Hindlimb muscle (tissue), 1 donor: ENCODE measurements at regions not wholly inside any gene's neighbourhood (a gene's known extent, or its start where the extent isn't known, plus 50 kb on each side); places are given as distances from the start of the nearest gene placed in this dataset.
A peak's percentile ranks its signal among the peaks of the same experiment; 100 is the strongest.

Experiments
- DNase-seq: peaks from one replicate; pipeline ENCODE4 v3.0.0-alpha.2; 2013

DNA sequence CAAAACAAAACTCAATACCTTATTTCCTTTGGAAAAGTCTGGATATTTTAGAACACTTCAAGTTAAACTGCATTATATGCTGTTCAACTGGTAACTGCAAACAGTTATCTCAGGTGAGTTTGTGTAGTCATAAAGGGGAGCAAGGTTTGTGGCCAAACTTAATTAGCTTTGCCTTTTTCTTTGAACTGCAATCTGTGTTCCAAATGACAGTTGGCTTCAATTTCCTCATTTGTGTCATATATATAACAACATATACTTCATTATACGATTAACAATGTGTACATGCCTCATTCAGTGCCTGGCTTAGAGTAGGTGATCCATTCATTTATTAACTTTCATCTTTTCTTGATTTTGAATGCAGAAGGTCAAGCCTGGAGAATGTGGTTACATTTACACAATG lies 55.8 kb downstream of the KCNE4 start:
- DNase-seq, result no peak

DNA sequence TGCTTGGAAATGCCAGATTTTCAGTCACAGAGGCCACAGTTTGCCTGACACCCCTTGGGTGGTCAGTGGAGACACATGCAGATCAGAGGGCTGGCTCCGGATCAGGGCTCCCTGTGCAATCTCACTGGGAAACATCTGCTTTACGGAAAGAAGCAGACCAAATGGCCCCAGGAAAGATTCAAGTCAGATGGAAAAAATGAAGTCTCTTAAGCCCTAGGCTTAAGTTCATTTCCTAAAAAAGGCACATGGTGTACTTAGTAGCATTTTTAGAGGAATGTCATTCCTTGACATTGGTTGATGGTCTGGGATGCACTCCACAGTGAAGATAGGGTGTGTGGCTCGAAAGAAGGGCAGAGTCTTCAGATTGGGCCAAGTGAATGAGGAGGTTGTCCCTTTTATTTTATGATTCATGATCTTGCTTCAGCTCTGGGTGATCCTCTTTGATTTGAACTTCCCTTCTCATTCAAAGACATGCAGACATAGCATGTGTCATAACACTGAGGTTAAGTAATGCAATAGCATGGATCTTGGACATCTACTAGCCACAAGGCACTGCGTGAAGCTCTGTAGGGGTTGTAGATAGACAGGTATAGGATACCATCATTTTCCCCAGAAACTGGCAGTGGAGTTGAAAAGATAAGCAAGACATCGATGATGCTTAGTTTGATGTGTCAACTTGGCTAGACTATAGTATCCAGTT lies 56.5 kb downstream of the KCNE4 start:
- no peak for DNase-seq

DNA sequence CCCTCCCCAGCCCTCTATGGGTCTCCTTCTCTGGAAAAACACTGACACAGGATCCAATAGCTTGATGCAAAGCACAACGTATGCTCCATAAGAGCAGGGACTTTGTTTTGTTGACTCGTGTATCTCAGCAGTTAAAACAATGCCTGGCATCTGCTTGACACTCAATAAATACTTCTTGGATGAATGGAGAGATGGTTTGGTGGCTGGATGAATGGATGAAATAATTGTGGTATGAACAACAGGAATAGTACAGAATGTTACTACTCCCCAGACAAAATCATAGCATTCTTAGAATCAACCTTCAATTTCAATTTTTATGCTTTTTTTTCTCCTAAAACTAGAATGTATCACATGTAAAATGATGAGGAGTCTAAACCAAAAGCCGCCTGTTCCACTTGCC lies 57.4 kb downstream of the KCNE4 start:
- DNase-seq, result no peak

DNA sequence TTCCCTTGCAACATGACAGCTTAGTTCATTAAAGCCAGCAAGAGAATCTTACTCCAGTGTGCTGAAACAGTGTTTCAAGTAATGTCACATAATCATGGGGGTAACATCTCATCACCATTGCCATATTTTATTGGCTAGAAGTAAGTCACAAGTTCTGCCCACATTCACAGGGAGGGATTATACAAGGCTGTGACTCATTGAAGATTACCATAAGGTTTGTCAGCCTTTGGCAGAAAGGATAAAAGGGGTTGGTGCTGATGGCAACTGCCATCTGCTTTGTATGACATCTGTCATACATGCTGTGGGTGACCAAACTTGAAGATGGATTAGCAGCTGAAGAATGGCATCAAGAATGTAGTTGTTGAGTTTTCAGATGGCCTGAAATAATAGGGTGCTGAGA lies 61.2 kb downstream of the KCNE4 start:
- no peak for DNase-seq

DNA sequence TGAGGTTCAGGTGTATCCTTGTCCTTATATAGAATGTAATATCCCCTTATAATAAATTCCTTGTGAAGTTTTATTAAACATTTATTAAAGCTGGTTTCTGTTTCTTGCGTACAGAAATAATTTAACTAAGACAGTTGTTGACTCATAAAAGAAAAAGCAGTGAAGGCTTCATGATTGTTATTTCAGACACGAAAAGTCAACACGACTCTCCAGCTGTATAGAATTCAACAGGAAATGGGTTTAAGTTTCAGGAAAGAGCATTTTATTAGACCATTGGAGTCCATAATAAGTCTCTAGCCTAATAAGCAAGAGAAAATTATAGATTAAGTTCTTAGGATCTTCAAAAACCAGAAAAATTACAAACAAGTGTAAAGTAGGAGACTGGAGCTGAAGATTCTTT lies 62.2 kb downstream of the KCNE4 start:
- no peak for DNase-seq

DNA sequence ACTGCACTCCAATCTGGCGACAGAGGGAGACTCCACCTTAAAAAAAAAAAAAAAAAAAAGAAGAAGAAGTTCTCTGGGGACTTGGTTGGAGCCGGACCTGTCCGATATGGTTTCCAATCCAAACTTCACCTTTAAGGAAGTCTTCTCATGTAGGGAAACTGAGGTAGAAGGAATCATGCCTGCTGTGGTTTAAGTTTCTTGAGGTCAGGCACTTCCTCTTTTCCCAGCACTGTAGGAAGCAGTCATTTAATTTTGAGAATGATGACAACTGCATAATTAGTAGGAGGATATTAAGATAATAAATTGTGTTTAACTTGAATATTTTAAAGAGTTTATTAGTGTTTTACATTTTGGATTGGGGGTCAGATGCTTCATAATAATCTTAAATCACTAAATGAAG lies 62.9 kb downstream of the KCNE4 start:
- DNase-seq, result no peak

DNA sequence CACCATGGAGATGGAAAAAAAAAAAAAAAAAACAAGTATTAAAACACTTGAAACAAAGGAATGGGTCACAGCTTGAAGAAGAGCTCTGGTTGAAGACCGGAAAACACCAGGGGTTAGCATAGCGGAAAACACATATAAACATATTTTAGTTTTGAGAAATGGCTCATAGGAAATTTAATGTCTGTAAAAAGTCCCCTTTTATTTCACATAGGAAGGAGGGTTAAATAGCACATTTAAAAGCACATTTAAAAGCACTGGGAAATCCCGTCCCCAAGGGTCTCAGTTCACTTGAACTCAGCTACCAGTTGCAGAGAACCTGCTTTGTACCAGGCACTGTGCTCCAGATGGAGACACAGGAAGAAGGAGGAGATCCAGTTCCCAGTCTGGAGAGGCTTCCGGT lies 65.5 kb downstream of the KCNE4 start:
- no peak for DNase-seq

DNA sequence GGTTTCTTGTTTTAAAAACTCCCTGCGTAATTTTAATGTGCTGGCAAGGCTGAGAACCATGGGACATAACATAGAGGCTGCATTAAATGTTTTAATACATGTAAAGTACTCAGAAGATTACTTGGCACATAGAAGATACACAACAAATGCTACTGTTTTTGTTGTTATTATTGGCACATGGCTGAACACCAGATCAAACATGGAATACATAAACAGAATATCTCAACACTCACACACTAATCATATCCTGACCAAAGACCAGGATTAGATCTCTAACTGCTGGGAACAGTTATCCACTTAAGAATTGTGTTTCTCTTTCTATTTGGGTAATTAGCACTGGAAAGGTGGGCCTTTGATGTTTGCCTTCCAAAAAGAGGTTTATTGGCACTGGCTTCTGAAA lies 69.3 kb downstream of the KCNE4 start:
- DNase-seq, result no peak

DNA sequence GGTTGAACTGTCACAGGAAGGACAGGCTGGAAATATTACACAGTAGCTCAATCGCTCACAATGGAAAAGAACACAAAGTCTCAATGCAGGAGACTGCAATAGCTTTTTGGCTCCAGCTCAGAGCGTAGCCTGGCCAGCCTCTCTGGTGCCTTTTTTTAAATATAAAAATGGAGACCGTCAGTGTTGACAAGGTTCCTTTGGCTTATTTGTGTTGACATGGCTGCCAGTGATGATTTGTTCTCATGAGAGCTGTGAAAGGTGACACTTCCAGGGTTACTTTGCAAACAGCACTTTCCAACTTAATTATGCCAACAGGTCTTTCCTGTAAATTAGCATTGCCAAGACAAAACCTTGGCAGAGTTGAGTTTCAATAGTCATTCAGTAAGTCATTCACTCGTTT lies 70.8 kb downstream of the KCNE4 start:
- DNase-seq, result no peak

DNA sequence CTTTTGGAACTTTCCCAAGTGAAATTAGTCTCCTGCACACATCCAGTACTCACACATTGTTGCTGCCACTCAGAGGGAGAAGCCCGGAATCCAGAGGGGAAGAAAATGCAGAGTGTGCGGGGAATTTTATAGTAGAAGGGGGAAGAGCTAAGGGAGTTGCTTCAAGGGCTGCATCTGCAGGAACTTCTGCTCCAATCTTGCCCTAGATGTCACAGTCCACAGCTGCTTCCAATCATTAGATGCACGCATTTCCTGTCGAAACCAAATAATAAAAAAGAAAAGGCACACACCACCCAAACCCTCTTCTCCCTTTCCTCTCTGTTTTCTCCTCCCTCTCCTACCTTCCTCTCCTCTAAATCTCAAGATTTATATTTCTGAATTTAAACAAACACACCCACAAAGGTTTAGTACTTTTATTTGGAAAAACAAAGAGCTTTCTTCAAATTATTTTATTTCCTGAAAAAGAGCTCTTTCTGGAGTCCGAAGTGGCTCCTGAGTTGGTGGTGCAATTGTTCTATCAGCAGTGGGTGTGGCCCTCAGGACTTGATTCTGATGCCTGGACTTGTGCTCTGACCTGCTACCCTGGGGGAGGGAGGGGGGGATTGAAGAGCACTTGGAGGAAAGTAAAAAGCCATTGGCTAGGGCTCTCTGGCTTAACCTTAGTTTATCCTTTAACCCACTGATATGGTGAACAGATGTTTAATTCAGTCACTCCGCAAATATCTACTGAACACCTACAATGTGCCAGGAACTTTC lies 72.0 kb downstream of the KCNE4 start:
- peak; percentile 37 for DNase-seq

DNA sequence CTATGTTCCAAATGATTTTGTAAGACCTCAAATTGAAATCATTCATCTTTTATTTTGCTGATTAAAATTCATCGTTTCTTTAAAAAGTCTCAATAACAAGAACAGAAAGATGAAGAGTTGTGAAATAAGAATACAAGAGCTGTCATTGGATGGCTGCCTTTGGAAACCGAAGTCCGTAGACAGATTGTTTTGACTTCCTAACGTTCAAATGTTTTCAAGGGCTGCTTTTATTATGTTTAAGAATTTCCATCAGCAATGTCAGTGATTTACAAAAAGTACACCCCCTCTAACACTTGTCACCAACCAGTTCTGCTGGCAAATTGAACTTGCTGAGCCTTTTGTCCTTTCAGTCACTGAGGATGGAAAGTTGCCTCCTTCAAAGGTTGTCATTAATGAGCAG lies 89.6 kb downstream of the KCNE4 start:
- no peak for DNase-seq

DNA sequence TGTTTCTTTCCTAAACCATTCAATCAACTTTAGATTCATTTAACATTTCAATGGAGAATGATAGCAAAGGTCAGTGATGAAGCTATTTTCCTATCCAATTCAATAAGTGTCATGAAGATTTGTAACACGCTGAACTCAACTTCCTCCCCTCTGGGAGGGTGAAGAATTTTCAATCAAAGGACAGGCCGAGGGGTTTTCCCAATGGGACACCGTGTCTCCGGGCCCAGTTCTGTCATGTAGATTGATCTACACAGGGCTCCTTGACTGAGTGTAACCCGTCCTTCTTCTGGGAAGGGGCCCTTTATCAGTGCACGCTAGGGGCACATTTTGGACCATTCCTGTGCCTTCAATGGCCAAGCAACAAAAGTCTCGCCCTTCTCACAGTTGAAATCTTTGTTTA lies 90.1 kb downstream of the KCNE4 start:
- no peak for DNase-seq

DNA sequence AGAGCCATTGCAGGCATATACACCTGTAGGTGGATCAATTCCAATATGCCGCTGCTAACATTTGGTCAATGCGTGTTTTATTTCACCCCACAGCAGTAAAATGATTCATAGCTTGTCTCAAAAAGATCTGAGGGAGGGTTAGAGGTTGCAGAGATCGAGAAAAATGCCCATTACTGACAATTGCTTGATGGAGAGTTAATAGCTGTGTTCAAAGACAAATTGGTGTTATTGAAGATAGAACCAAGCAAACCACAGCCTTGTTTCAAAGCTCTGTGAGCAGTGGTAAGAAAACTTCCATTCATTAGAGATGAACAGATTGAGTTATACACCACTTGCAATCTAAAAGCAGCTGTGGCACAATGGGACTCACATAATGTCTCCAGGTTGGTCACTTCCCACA lies 95.4 kb downstream of the KCNE4 start:
- DNase-seq, result no peak

DNA sequence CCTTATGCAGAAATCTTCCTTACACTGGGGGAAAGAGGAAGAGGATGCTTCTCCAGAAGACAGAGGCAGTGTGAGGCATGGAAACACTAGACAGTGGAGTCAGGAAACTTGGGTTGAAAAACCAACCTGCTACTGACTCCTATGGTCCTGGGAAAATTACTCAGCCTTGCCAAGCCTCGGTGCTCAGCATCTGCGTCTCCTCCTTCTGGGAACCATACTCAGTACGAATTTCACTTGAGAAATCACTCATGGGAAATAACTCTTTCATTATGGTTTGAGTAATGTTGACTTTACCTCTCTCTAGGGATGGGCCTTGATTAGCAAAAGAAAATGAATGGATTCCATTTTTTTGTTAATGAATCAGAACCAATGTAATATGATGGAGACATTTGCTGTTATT lies 96.5 kb downstream of the KCNE4 start:
- no peak for DNase-seq

DNA sequence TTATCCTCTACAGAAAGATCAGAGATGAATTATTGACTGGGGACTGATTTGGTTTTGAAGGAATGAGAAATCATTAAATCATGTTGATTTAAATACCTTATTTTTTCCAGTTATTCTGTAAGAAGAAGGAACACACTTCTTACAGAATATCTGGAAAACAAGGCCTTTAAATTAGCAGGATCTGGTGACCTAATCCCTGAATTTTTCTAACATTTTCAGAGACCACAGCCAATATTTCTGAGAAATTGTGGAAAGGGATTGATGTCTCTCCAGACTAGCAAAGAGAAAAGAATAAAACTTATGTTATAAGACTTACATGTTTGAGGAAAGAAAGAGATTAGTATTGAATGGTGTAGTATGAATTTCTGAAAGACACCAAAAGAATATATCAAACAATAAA lies 104.0 kb downstream of the KCNE4 start:
- DNase-seq, result peak; percentile 42

DNA sequence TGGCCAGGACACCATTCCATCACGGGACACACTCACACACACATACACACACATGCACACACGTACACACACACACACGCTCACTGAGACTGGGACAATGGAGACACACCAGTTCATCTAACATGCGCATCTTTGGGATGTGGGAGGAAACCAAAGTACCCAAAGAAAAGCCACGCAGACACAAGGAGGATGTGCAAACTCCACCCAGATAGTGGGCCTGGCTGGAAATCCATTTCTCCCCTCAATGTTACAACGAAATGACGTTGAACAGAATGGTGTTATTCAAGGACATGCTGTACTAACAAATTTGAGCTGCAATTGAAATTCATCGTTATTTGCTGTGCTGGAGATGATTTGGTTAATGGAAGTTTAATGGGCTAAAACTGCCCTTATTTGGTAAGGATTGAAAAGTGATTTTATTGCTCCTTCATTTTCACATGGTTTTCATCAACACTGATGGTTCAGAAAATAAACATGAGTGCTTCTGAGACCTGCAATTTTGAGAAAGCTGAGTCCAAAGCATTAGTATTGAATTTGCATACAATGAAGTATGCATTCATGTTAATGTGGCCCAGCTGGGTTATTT lies 110.0 kb downstream of the KCNE4 start:
- no peak for DNase-seq

DNA sequence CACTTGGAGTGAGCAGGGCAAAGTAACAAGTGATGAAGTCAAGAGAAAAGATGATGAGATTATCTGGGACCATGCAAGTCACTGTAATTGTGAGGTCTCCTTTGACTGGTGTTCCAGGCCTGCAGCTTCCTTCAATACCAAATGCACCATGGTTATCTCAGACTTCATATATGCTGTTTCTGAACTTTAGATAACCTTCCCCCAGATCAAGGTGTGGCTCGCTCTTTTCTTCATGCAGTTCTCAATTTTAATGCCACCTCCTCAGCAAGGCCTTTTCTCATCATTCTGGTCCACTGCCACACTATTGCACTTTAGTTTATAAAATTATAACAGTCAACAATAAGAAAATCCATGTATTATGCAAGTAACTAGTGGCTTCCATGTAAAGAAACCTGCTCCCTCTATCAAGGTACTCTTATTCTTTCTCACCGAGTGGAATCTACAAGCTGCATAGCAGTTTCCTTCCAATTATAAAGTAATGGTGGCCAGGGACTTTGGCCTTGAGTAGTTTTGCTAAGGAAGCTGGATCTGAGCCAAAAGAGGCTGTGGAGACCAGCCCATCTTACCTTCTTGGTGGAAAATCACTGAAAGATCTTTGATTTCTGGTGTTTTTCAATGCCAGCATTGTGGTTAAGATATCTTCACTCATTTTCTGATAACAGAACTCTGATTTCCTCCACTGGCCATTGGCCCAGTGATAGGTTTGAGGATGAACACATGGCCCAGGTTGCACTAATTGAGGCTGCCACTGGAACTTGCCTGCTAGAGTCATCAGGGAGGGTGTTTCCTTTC lies 113.6 kb downstream of the KCNE4 start:
- DNase-seq, result no peak

DNA sequence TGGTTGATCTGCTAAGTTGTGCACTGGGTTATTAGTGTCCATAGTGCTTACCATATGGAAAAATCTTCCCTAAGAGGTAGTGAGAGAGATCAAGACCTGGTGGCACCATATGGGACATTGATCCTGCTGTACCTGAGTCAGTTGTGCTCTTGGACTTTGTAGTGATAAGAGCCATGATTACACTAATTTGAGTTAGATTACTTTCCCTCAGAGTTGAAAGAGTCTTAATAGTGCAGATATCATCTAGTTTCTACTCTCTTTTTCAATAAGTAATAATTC lies 114.2 kb downstream of the KCNE4 start:
- no peak for DNase-seq

DNA sequence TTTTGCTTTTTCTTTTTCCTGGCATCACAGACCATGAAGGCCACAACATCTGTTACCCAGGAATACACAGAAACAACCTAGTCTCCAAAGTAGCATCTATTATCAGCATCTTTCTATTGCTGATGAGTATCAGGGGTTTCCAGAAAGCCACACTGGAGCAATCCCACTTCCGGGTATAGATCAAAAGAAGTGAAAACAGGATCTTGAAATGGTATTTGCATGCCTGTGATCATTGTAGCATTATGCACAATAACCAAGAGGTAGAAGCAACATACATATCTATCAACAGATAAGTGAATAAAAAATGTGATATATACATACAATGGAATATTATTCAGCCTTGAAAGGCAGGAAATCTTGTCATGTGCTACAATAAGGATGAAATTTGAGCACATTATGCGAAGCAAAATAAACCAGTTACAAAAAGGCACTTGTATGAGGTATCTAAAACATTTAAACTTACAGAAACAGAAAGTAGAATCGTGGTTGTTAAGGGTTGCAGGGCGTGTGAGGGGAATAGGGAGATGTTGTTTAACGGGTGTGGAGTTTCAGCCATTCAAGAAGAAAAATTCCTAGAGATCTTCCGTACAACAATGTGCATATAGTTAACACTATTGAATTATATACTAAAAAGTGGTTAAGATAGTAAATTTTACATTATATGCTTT lies 115.1 kb downstream of the KCNE4 start:
- DNase-seq, result no peak

DNA sequence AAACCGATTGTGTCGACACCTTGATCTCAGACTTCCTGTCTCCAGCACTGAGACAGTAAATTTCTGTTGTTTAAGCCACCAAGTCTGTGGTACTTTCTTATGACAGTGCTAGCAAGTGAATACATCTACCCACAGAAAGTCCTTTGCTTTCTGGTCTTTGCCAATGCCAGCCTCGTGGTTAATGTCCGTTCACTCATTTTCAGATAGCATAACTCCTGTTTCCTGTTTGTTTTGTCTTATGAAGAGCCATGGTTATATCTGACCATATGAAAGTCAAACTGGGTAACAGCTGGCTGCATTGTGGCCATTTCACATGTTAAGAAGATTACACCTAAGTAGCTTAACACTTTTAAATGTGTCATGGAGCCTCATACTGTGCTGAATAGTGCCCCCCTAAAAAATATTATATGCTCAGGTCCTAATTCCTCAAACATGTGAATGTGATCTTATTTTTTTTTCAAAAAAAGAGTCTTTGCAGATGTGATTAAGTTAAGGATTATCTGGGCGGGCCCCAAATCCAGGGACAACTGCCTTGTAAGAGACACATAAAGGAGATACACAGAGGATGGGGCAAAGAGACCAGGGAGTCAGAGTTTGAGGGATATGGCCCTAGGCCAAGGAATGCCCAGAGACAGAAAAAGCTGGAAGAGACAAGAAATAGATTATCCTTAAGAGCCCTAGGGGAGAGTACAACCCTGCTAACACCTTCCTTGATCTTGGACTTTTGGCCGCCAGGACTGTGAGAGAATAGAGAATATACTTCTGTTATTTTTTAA lies 118.0 kb downstream of the KCNE4 start:
- DNase-seq, result no peak

DNA sequence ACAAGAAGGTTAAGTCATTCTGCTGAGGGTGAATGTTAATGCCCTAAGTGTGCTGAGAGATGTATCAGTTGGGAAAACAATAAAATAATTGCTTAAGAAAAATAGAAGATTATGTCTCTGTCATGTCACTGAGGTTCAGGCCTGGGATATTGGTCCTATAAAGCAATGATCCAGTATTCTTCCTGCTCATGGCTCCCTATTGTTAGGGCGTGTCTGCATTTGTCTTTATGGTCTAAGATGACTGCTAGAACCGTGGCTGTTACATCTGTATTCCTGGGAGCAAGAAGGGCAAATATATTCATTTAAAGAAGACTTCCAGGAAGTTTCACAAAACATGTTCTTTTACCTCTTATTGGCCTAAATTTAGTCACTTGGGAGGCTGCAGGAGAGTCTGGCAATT lies 125.0 kb downstream of the KCNE4 start:
- DNase-seq, result no peak

DNA sequence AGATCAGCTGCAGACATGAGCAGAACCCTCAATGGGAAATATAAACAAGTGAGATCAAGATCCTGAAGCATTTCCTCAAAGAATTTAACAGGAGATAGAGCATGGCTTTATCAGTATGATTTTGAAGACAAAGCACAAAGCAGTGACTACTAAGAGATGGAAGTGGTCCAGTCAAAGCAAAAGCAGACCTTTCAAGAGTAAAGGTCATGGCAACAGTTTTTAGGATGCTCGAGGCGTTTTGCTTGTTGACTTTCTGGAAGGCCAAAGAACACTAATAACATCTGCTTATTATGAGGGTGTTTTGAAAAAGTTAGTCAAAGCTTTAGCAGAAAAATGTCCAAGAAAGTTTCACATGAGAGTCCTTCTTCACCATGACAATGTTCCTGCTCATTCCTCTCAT lies 128.5 kb downstream of the KCNE4 start:
- no peak for DNase-seq
